Gastrocnemius medialis (tissue), 4 donors: ENCODE measurements at regions not wholly inside any gene's neighbourhood (a gene's known extent, or its start where the extent isn't known, plus 50 kb on each side); places are given as distances from the start of the nearest gene placed in this dataset.
"Not testable (repeated sequence)": the region's sequence is repeated elsewhere in the genome, so short reads cannot be mapped to it uniquely, and the experiment has no call there.

Source experiments
- ATAC-seq, 2 donors: fragments of 150-250 bp; one replicate each; pipeline ENCODE4 v1.9.1; 2016
- DNase-seq, 2 donors: peaks; one replicate each; pipeline ENCODE4 v3.0.0-alpha.2; 2019
- H3K27ac ChIP-seq, 4 donors: fragments of 200-600 bp; sonication (generic); 1 replicate in 1 of 4; 2 replicates in 3 of 4; pipeline ENCODE4 v1.5.1; 2016 to 2018; ENCODE audit warnings: mild to moderate bottlenecking in 2 of 4, moderate library complexity in 1 of 4
- H3K27me3 ChIP-seq, 3 donors: fragments of 200-600 bp; sonication (generic) in 2 of 3; 1 replicate in 1 of 3; 2 replicates in 2 of 3; pipeline versions ENCODE4 v1.5.1 to v1.6.0; 2016 to 2019; ENCODE audit warnings: mild to moderate bottlenecking in 1 of 3, moderate library complexity in 1 of 3
- H3K36me3 ChIP-seq, 2 donors: fragments of 200-600 bp; sonication (generic) in 1 of 2; one replicate each; pipeline ENCODE4 v1.5.1; 2017 to 2018
- H3K4me1 ChIP-seq, 2 donors: fragments of 200-600 bp; sonication (generic) in 1 of 2; one replicate each; pipeline ENCODE4 v1.5.1; 2016 to 2017; ENCODE audit warnings: mild to moderate bottlenecking in 2 of 2
- H3K4me3 ChIP-seq, 4 donors: fragments of 200-600 bp; sonication (generic) in 3 of 4; 1 replicate in 1 of 4; 2 replicates in 3 of 4; pipeline ENCODE4 v1.5.1; 2016 to 2019; ENCODE audit warnings: mild to moderate bottlenecking in 2 of 4
- H3K9me3 ChIP-seq, 3 donors: fragments of 200-600 bp; sonication (generic) in 2 of 3; 1 replicate in 1 of 3; 2 replicates in 2 of 3; pipeline ENCODE4 v1.5.1; 2016 to 2019
- CTCF ChIP-seq, 5 experiments: fragments of 450-650 bp in 3 of 5; fragments of 200-600 bp in 2 of 5; sonication (generic) in 2 of 5; IDR thresholded peaks in 4 of 5; conservative IDR thresholded peaks in 1 of 5; 1 replicate in 4 of 5; 2 replicates in 1 of 5; pipeline ENCODE4 v1.5.1; 2016 to 2019; ENCODE audit warnings: antibody characterized with exemption in 5 of 5, mild to moderate bottlenecking in 3 of 5, moderate library complexity in 3 of 5
- POLR2A ChIP-seq, 2 donors: fragments of 450-650 bp; IDR thresholded peaks; one replicate each; pipeline ENCODE4 v1.6.1; 2017; ENCODE audit warnings: antibody characterized with exemption in 2 of 2, mild to moderate bottlenecking in 2 of 2, moderate library complexity in 2 of 2
- in situ Hi-C, 4 donors: fragments of 200-750 bp; cut with MboI; loops; one replicate each; pipeline versions ENCODE4 v1.15.0 to v1.8.0; 2017; ENCODE audit warnings: low sequenced_read_pairs in 4 of 4
- intact Hi-C: fragments of 100-400 bp; cut with DNase I; formaldehyde crosslinking; loops from one replicate; pipeline ENCODE4 v1.15.1; 2023; ENCODE audit warnings: low total_unique reads

DNA sequence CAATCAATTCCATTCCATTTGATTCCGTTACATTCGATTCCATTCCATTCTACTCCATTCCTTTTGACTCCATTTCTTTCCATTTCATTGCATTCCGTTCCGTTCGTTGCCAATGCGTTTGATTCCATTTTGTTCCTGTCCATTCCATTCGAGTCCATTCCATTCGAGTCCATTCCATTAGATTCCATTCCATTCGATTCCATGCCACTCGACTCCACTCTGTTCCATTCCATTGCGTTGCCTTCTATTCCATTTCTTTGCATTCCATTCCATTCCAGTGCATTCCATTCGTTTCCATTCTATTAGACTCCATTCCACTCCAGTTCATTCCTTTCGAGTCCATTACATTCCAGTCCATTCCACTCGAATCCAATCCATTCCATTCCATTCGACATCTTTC lies 2587.5 kb upstream of the TPTE start:
- in situ Hi-C loops (no loop called here), intact Hi-C loops (no loop called here)
- Histone ChIP-seq H3K4me3 (no peak overlapping the region), H3K36me3 (no peaks in the 10 kb centered on the region), H3K9me3 (peaks cover 0 to 15% (median 13%) of the 10 kb centered on the region in 3 donors), H3K27ac (no peak overlapping the region), H3K27me3 (no peaks in the 10 kb centered on the region), H3K4me1 (no peaks in the 10 kb centered on the region)
- no peak for DNase-seq
- TF ChIP-seq CTCF (IDR thresholded peaks at IDR 0.05 in 4 of 5, conservative IDR thresholded peaks at IDR 0.05 in 1 of 5) (no peak), POLR2A (IDR thresholded peaks at IDR 0.05) (no peak)
- ATAC-seq, result no peak

DNA sequence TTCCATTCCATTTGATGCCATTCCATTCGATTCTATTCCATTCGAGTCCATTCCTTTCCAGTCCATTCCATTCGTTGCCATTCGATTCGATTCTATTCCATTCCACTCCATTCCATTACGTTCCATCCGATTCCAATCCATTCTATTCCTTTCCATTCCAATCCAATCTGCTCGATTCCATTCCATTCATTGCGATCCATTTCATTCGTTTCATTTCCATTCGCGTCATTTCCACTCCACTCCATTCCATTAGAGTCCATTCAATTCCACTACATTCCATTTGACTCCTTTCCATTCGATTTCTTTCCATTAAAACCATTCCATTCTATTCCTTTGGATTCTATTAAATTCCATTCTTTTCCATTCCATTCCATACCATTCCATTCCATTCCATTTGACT lies 2584.1 kb upstream of the TPTE start:
- intact Hi-C loops, H3K4me3 ChIP-seq, DNase-seq, H3K36me3 ChIP-seq, H3K4me1 ChIP-seq, H3K27me3 ChIP-seq, H3K27ac ChIP-seq, in situ Hi-C loops, ATAC-seq: not testable (repeated sequence)
- H3K9me3 ChIP-seq, result peaks cover 5 to 22% (median 20%) of the 10 kb centered on the region in 3 donors

GRCh38 chr21:7938223-7938622 lies 2583.2 kb upstream of the TPTE start:
- DNase-seq, intact Hi-C loops, H3K4me3 ChIP-seq, H3K4me1 ChIP-seq, H3K36me3 ChIP-seq, H3K27me3 ChIP-seq, in situ Hi-C loops, ATAC-seq, H3K27ac ChIP-seq: not testable (repeated sequence)
- peaks cover 5 to 20% (median 16%) of the 10 kb centered on the region in 3 donors for H3K9me3 ChIP-seq

DNA sequence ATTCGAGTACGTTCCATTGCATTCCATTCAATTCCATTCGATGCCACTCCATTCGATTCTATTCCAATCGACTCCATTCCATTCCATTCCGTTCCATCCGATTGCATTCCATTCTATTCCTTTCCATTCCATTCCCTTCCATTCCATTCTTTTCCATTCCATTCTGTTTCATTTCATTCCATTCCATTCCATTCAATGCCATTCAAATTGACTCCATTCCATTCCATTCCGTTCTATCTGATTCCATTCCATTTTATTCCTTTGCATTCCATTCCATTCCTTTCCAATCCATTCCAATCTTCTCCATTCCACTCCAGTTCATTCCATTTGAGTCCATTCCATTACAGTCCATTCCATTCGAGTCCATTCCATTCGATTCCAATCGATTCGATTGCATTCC lies 2580.0 kb upstream of the TPTE start:
- H3K27ac ChIP-seq, intact Hi-C loops, DNase-seq, ATAC-seq, H3K4me1 ChIP-seq, H3K27me3 ChIP-seq, H3K36me3 ChIP-seq, H3K4me3 ChIP-seq, in situ Hi-C loops: not testable (repeated sequence)
- peaks cover 10 to 16% (median 16%) of the 10 kb centered on the region in 3 donors for H3K9me3 ChIP-seq

DNA sequence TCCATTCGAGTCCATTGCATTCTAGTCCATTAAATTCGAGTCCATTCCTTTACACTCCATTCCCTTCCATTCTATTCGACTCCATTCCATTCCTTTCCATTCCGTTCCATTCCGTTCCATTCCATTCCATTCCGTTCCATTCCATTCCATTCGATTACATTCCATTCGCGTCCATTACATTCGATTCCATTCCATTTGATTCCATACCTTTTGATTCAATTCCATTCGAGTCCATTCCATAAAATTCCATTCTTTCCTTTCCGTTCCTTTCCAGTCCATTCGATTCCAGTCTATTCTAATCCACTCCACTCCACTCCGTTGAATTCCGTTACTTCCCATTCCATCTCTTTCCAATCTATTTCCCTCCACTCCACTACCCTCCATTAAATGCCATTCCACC lies 2579.2 kb upstream of the TPTE start:
- H3K4me1 ChIP-seq, H3K4me3 ChIP-seq, H3K36me3 ChIP-seq, intact Hi-C loops, H3K27me3 ChIP-seq, H3K27ac ChIP-seq, DNase-seq, in situ Hi-C loops, ATAC-seq: not testable (repeated sequence)
- H3K9me3 ChIP-seq, result peaks cover 10 to 16% (median 16%) of the 10 kb centered on the region in 3 donors

DNA sequence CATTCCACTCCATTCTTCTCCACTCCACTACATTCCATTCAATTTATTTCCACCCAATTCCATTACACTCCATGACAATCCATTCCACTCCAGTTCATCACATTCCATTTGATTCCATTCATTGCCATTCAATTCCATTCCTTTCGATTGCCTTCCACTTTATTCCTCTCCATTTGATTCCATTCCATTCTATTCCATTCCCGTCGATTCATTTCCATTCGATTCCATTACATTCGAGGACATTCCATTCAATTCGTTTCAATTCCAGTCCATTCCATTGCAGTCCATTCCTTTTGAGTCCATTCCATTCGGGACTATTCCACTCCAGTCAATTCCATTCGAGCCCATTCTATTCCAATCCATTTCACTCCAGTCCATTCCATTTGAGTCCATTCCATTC lies 2577.8 kb upstream of the TPTE start:
- H3K27me3 ChIP-seq, intact Hi-C loops, H3K27ac ChIP-seq, ATAC-seq, H3K36me3 ChIP-seq, H3K4me1 ChIP-seq, DNase-seq, H3K4me3 ChIP-seq, in situ Hi-C loops: not testable (repeated sequence)
- peaks cover 10 to 16% (median 12%) of the 10 kb centered on the region in 3 donors for H3K9me3 ChIP-seq

- ATAC-seq (no peak), DNase-seq (no peak)
- in situ Hi-C loops, result no loop called here
- H3K27me3 ChIP-seq, result no peaks in the 10 kb centered on the region
- TF ChIP-seq CTCF (IDR thresholded peaks at IDR 0.05 in 4 of 5, conservative IDR thresholded peaks at IDR 0.05 in 1 of 5) (no peak), POLR2A (IDR thresholded peaks at IDR 0.05) (no peak)
- peaks cover 4 to 14% (median 13%) of the 10 kb centered on the region in 3 donors for H3K9me3 ChIP-seq
- intact Hi-C loops, result no loop called here
- H3K27ac ChIP-seq, result no peak overlapping the region
- no peaks in the 10 kb centered on the region for H3K36me3 ChIP-seq
- H3K4me3 ChIP-seq, result peak overlapping the region in 1 of 4 donors; percentile 1
- no peaks in the 10 kb centered on the region for H3K4me1 ChIP-seq
Measured at GRCh38 chr21:7947422-7947821, 2574.0 kb upstream of the TPTE start.

- ATAC-seq, H3K4me1 ChIP-seq, in situ Hi-C loops, H3K27me3 ChIP-seq, DNase-seq, intact Hi-C loops, H3K4me3 ChIP-seq, H3K27ac ChIP-seq, H3K36me3 ChIP-seq: not testable (repeated sequence)
- H3K9me3 ChIP-seq, result peaks cover 11 to 16% (median 13%) of the 10 kb centered on the region in 3 donors
Measured at GRCh38 chr21:7948727-7949126, 2572.7 kb upstream of the TPTE start.

DNA sequence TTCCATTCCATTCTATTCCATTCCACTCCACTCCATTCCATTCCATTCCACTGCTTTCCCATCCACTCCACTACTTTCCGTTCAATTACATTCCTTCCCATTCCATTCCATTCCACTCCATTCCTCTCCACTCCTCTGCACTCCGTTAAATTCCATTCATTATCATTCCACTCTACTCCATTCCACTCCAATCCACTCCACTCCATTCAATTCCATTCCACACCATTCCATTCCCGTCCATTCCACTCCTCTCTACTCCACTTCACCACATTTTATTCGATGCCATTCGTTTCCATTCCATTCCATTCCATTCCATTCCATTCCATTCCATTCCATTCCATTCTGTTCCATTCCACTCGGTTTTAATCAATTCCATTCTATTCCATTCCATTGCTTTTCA lies 2571.5 kb upstream of the TPTE start:
- ATAC-seq, H3K27ac ChIP-seq, H3K4me3 ChIP-seq, intact Hi-C loops, in situ Hi-C loops, H3K36me3 ChIP-seq, H3K27me3 ChIP-seq, H3K4me1 ChIP-seq, DNase-seq: not testable (repeated sequence)
- H3K9me3 ChIP-seq, result peaks cover 9 to 18% (median 15%) of the 10 kb centered on the region in 3 donors
